ENCODE measurements at regions not wholly inside any gene's neighbourhood (a gene's known extent, or its start where the extent isn't known, plus 50 kb on each side); places are given as distances from the start of the nearest gene placed in this dataset.

DNA sequence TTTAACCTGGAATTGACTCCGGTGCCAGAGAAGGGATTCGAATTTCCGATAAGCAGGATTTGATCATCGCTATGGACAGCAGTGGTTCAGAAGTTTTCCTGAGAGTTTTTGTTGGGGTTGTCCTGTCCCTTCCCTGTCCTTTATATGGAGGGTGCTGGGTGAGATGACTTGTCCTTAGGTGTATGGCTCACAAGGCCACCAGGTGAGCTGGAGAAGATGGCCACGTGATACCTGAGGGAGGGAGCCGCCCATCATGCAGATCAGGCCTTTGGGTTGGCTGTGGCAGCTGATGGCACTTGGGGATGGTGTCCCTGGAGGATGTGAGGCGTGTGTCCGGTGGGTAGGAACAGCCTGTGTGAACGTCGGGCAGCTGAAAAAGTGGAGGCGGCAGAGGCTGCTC is 187.7 kb downstream of the PTPN20 start:
- DNase-seq (ENCODE audit: low read depth), result no peak
- no peak overlapping the region for H3K4me3 ChIP-seq (ENCODE audit: low read depth, low read length)
- TF ChIP-seq, protein P1, sequence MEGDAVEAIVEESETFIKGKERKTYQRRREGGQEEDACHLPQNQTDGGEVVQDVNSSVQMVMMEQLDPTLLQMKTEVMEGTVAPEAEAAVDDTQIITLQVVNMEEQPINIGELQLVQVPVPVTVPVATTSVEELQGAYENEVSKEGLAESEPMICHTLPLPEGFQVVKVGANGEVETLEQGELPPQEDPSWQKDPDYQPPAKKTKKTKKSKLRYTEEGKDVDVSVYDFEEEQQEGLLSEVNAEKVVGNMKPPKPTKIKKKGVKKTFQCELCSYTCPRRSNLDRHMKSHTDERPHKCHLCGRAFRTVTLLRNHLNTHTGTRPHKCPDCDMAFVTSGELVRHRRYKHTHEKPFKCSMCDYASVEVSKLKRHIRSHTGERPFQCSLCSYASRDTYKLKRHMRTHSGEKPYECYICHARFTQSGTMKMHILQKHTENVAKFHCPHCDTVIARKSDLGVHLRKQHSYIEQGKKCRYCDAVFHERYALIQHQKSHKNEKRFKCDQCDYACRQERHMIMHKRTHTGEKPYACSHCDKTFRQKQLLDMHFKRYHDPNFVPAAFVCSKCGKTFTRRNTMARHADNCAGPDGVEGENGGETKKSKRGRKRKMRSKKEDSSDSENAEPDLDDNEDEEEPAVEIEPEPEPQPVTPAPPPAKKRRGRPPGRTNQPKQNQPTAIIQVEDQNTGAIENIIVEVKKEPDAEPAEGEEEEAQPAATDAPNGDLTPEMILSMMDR (IDR thresholded peaks at IDR 0.05; ENCODE audit: control insufficient read depth, extremely low read depth, insufficient read depth), result no peak

DNA sequence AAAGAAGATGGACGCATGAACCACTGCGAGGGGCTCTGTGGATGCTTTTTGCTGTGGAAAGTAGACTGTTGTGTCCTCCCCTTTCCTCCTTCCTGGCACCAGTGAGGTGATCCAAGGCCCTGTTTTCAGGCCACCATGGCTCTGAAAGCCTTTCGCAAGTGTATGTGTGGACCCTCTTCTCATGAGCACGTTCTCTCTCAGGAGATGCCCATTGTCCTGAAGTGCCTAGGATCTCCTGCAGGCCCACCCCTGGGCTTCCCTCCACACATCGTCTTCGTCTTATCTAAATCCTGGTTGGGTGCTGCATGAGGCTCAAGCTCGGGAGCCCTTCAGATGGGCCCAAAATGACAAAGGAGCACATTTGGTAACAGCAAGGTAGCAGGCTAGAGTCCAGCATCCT is 188.2 kb downstream of the PTPN20 start:
- TF ChIP-seq, protein P1 (IDR thresholded peaks at IDR 0.05; ENCODE audit: control insufficient read depth, extremely low read depth, insufficient read depth), result no peak
- no peak overlapping the region for H3K4me3 ChIP-seq (ENCODE audit: low read depth, low read length)
- DNase-seq (ENCODE audit: low read depth), result no peak

DNA sequence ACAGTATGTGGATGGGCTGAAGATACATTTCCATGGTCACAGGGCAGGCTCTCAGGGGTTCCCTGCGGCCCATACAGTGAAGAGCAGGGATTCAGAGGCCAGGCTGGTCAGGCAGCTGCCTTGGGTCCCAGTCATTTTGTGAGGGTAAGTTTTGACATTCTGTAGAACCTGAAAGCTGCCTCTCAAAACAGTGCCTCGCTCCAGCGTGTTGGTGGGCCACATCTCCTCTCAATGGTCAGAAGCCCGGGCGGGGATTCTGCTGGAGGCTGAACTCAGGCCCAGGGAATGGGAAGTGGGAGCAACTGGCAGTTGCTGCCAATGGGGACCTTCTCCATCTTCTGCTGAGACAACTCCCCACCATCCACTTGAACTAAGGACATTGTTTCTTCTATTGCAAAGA is 190.0 kb downstream of the PTPN20 start:
- TF ChIP-seq, protein P1 (IDR thresholded peaks at IDR 0.05; ENCODE audit: control insufficient read depth, extremely low read depth, insufficient read depth), result no peak
- DNase-seq (ENCODE audit: low read depth), result no peak
- no peak overlapping the region for H3K4me3 ChIP-seq (ENCODE audit: low read depth, low read length)

DNA sequence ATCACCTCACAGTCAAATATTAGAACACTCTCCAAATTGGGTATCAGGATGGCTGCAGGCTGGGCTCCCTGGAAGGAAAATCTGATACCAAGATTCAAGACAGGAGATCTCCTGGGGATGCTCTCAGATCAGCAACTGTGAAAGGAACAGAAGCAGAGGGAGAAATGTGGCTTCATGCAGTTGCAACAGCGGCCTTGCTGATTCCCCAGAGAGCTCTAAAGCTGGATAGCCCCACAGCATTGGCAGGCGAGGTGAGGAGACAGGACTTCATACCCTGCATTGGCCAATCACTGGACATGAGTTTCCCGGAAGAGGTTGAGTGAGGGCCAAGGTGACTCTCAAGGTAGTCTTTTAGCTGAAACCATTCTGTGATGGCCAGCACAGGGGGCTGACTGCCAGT is 190.6 kb downstream of the PTPN20 start:
- TF ChIP-seq, protein P1 (IDR thresholded peaks at IDR 0.05; ENCODE audit: control insufficient read depth, extremely low read depth, insufficient read depth), result no peak
- no peak for DNase-seq (ENCODE audit: low read depth)
- no peak overlapping the region for H3K4me3 ChIP-seq (ENCODE audit: low read depth, low read length)

DNA sequence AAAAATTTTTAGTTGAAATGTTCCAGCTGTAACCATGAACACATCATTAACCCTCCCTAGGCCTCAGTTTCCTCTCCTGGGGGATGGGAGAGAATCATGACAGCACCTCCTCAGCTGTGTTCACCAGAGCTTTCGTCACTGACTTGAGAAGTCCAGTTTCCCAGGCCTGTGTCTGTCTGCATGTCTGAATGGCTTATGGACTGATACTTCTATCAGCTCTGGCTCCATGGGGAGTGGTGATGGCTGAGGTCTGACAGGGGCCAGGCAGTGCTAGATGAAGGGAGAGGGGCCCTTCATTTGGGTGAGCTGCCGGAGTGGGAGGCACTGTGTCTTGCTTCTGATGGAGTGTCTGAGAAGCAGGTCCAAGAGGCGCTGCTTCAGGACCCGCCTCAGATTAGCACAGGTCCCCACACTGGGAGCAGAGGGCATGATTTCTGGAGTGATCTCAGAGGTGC is 192.9 kb downstream of the PTPN20 start:
- TF ChIP-seq, protein P1 (IDR thresholded peaks at IDR 0.05; ENCODE audit: control insufficient read depth, extremely low read depth, insufficient read depth), result no peak
- H3K4me3 ChIP-seq (ENCODE audit: low read depth, low read length), result no peak overlapping the region
- DNase-seq (ENCODE audit: low read depth), result no peak

DNA sequence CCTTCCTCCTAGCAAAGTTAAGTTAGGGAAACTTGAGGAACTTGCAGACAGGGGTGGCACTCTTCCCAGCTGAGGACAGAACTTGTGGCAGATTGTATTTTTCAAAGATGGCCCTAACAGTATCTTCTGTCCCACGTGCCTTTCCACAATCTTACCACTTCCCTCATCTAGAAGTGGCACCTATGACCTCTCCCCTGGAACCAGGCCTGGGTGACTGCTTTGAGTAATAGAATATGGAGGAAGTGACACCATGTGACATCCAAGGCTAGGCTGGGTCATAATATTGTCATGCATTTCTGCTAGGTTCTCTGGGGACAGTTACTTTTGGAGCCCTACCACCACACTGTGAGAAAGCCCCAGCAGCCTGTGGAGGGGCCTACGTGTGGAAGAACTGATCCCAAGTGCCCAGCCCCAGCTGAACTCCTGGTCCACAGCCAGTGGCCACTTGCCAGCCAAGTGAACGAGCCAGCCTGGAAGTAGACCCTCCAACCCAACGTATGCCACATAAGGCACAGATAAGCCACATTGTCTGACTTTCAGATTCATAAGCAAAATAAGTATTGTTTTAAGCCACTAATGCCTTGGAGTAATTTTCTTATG is 193.7 kb downstream of the PTPN20 start:
- no peak for DNase-seq (ENCODE audit: low read depth)
- TF ChIP-seq, protein P1 (IDR thresholded peaks at IDR 0.05; ENCODE audit: control insufficient read depth, extremely low read depth, insufficient read depth), result no peak
- H3K4me3 ChIP-seq (ENCODE audit: low read depth, low read length), result no peak overlapping the region

Data from LNCaP clone FGC (cell line).